HG02973 (cell line): ENCODE measurements at regions not wholly inside any gene's neighbourhood (a gene's known extent, or its start where the extent isn't known, plus 50 kb on each side); places are given as distances from the start of the nearest gene placed in this dataset.
"Not testable (repeated sequence)": the region's sequence is repeated elsewhere in the genome, so short reads cannot be mapped to it uniquely, and the experiment has no call there.

Experiments
- ATAC-seq: cut with Tn5 transposase; IDR thresholded peaks from one replicate; pipeline ENCODE4 v1.9.1; 2021; ENCODE audit warnings: moderate library complexity; ENCODE audit not compliant: unreplicated experiment

DNA sequence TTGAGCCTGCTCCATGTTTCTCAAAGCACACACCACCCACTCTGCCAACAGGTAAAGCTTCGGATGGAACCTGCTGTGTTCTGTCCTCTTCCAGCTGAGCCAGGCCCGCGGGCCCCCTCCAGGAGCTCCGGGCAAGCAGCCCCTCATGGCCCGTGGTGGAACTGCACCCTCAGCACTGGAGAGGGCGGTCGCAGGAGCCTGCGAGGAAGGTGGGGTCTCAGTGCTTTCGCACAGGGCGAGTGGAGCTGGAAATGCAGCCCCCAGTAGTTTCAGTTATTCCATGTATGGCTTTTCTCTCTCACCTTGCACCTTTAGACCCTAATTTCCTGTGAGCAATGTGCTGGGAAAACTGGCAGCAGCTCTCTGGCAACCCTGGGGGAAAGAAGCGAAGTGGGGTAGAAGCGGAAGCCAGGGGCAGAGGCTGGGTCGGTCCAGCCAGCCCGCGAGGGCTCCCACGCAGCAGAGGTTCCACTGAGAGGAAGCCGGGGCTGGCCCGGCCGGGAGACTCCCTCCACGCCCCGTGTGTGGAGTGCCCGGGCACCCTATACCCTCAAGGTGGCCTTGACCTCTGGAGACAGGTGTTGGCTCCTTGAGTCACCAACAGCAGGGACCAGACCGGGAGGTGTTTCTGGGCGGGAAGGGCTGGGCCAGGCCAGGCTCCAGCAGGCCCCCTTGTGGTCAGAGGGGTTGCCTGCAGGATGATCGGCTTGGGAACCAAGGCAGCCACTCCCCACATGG, 119.9 kb upstream of the TMEM45B start:
- ATAC-seq = peak; percentile 90

DNA sequence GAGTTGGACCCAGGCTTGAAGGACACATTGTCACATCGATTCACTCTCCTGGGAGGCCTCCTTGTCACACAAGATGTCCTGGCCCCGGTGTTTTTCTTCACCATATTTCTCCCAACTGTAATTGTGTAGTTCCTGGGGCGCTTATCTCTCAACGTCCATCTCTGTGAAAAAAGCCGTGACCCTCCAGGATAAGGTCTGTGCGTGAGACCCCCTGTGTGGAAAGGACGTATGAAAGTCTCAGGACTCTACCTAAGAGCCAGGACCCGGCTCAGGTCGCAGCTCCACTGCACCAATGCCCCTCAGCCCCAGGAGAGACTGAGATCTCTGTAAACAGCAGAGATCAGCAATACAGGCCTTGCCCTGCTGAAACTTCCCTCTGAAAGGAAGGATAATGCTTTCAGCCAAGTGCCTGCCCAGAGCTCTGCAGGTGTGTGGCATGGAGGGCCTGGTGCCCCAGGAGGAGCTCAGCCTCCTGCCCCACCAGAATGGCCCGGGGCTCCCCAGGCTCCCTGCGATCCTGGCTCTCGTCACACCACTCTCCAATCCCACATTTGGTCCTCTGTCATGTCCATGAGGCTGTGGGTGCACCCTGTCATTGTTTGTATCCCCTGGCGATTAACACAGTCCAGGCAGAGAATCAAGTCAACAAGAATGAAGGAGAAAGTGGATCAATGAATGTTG, 119.2 kb upstream of the TMEM45B start:
- no peak for ATAC-seq

DNA sequence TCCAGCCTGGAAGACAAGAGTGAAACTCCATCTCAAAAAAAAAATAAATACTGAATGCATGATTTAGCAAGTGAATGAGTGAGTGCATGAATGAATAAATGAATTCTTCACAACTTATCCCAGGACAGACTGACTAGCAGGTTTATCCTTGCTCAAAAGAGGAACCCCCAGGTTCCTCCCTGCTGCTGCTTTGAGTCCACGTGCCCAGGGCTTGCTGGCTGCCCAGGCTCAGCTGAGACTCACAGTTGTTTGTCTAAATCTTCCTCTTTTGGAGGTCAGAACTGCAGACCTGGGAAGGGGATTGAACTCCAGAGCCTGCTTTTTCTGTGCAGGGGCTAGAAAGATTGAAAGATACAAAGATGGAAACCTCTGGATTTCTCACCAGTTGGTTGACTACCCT, 117.4 kb upstream of the TMEM45B start:
- ATAC-seq = no peak

DNA sequence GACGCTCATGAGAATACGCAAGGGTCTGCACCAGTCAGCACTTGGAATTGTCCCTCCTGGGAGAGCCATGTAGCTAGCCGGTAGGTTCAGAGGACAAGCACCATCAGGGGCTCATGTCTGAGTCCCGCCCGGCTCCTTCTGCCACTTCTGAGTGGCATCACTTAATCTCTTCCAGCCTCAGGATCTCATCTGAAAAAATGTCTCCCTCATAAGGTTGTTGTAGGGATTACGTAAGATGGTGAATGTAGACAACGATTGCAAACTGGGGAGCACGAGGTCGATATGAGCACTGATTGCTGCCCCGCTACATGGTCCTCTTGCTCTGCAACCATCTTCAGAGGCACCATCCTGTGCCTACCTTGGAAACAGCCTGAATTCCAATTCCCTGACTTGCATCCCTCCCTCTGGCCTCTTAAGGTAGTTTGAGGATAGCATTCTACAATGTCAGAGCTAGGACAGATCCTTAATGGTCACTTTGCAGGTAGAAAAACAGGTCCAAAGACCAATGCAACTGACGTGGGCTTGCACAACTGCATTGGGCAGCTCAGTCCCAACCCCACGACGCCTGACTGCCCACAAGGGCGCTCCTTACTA, 115.8 kb upstream of the TMEM45B start:
- no peak for ATAC-seq

GRCh38 chr11:129700701-129701100, 114.9 kb upstream of the TMEM45B start:
- no peak for ATAC-seq

DNA sequence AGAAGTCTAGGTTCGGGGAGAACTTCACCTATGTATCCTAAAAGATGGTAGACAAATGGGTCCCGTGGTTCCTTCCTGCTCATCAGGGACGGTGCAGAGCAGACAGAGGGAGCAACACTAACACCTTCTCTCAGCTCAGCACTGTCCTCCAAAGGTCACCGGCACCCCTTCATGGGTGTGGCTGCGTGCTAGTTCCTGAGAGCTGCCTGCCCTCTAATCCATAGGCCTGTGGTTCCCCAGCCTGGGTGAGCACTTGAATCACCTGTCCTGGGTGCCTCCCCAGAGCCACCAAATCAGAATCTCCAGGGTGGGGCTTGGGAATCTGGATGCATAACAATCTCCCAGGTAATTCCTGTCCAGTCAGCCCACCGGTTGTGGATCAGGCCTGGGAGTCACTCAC, 113.9 kb upstream of the TMEM45B start:
- ATAC-seq = no peak

DNA sequence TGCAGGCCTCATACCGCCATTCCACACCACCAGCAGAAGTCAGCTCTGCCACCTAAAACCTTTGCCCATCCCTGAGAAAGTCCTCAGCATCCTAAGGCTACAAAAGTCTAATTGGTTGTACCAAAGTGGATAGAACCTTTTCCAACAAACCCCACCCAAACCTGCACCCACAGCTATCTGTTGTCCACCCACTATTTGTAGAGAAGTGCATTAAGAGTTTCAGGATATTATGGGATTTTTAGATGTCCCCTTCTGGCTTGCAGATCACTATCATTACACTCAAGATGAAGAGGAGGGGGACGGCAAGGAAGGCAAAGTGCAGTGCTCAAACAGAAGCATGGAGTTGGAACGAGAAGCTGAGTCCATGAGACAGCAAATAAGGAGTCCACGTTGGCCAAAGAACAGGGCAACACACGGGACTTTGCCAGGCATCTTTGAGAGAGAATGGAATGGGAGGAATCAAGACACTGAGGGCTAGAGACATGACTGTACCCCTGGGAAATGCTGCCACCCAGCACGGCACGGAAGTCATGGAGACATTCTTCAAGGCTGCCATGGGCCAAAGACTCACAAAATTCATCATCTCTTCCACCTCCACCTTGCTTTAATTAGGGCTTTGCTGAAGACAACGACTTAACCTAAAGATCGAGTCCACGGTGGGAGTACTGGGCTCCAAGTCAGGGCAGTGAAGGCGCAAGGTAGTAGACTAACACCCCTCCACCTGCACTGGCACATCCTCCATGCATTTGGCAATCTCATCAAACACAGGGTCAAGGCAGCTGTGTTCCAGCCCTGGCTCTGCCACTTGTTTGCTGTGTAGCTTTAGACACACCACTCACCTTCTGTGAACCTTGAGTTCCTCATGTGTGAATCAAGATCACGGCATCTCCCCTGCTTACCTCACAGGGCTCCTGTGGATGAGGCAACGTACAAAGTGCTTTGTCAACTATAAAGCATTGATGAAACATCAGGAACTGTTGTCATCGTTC, 112.9 kb upstream of the TMEM45B start:
- ATAC-seq = no peak

DNA sequence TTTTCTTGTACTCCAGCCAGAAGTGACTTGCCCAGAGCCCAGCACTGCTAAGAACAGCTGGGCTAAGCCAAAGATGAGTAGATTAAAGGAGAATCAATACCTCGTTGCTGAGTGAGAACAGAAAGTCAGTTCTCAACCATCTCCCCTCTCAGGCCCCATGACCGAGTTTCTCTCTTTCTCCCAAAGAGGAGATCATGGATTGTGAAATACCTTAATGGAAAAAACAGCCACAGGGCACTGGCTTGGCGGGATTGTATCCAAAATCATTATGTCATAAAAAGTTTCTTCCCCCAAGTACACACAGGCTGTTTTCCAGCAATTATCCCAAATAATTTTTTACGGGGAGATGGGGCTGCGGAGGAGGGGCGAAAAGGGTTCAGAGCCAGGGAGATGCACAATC, 111.8 kb upstream of the TMEM45B start:
- ATAC-seq = no peak

DNA sequence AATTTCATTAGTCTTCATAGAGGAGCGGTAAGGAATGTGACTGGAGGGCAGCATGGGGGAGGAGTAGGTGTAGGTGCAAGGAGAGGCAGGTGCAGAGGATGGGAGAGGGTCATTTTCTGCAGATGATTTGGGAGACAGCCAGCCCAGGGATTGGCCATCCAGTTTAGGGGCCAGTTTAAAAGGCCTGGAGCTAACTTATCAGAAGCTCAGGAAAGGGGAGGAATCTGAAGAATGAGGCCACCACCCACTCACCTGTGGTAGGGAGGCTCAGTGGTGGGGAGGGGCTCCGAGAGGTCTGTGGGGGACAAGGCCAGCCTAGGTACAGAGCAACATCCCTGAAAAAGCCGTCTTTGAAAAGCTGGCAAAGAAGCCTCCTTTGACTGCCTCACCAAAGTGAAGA, 110.8 kb upstream of the TMEM45B start:
- ATAC-seq = no peak

GRCh38 chr11:129705341-129705740, 110.3 kb upstream of the TMEM45B start:
- ATAC-seq = no peak

DNA sequence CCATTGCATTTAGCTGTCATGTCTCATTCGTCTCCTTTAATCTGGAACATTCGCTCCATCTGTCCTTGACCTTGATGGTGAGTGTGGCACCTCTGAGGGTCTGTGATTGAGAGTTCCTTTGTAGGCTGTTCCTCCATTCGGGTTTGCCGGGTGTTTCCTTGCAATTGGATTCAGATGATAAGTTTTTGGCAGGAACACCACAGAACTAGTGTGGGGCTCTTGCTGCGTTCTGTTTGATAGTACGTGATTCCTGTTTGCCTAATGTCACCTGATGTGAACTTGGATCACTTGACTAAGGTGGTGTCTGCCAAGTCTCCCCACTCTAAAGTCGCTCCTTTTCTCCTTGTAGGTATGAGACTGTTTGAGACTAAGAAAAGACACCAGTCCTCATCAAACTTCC, 109.7 kb upstream of the TMEM45B start:
- no peak for ATAC-seq

DNA sequence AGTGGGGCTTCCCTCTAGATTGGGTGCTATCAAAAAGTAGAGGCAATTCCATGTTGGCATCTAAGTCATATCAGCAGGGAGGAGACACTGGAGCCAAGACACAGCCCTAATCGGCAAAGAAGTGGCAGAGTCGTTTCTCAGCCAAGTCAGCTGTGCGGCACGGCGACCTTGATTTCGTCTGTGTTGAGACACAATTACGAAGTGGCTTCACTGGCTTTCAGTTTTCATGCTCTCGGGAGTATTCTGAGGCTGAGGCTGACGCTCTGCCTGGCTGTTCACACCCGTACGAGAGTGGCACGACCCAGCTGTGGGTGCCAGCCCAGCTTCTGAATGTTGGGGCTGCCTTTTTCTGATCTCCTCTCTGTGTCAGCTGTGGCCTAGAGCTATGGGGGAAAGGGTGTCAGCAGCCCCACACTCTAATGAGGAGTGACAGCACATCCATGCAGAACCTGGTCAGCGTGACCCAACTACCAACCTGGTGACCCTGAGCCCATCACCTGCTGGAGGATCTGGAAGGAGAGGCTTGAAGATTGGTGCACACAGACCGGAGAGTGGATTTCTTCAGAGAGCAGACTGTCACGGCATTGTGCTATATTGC, 105.7 kb upstream of the TMEM45B start:
- ATAC-seq = no peak

- ATAC-seq = no peak
Observed at GRCh38 chr11:129710423-129710822, 105.2 kb upstream of the TMEM45B start.

DNA sequence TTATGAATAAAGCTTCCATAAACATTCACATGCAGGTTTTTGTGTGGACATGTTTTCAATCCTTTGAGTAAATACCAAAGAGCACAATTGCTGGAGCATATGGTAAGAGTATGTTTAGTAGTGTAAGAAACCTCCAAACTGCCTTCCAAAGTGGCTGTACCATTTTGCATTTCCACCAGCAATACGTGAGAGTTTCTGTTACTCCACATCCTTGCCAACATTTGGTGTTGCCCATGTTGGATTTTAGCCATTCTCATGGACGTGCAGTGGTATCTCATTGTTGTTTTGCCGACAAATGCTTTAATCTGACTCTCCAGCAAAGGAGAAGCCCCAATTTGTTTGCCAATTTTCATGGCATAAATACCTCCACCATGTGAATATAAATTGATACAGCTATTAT, 103.9 kb upstream of the TMEM45B start:
- ATAC-seq = no peak

DNA sequence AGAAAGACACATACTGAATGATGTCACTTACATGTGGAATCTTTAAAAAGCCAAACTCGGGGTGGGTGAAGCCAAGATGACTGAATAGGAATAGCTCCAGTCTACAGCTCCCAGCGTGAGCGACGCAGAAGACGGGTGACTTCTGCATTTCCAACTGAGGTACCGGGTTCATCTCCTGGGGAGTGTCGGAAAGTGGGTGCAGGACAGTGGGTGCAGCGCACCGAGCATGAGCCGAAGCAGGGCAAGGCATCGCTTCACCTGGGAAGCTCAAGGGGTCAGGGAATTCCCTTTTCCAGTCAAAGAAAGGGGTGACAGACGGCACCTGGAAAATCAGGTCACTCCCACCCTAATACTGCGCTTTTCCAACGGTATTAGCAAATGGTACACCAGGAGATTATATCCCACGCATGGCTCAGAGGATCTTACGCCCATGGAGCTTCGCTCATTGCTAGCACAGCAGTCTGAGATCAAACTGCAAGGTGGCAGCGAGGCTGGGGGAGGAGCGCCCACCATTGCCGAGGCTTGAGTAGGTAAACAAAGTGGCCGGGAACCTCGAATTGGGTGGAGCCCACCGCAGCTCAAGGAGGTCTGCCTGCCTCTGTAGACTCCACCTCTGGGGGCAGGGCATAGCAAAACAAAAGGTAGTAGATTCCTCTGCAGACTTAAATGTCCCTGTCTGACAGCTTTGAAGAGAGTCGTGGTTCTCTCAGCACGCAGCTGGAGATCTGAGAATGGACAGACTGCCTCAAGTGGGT, 103.0 kb upstream of the TMEM45B start:
- ATAC-seq = not testable (repeated sequence)

- ATAC-seq = no peak
Observed at GRCh38 chr11:129719037-129719436, 96.6 kb upstream of the TMEM45B start.

GRCh38 chr11:129720156-129720555, 95.5 kb upstream of the TMEM45B start:
- no peak for ATAC-seq

DNA sequence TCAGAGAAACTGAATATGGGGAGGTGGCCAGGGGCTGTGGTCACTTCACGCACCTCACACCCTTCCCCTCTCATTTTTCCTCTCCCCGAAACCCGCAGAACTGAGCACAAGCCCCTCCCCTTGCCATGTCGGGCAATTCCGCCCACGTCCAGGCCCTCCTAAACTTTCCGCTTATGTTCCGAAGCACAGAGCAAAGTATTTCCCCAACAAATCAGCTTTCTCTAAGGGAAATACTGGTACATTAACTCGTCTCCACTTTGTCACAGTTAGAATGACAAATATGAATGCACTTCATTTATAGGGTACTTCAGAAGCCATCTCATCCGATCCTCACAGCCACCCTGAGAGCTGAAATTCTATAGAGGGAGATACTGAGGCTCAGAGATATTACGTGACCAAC, 94.7 kb upstream of the TMEM45B start:
- ATAC-seq = no peak

DNA sequence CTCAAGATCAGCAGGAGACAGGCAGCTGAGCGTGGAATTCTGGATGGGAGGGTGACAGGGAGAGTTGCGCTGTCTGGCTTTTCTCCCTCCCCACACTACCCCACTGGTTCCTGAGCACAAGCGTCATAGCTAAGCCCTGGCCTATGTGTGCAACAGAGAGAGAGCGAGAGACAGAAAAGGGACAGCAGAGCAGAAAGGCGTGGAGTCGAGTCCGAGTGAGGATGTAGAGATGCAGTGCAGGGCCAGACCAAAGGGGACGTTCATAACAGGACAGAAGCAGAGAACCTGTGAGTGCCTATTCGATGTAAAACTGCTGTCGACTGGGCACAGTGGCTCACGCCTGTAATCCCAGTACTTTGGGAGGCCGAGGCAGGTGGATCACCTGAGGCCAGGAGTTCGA, 94.0 kb upstream of the TMEM45B start:
- no peak for ATAC-seq

- ATAC-seq = no peak
Observed at GRCh38 chr11:129722529-129722928, 93.1 kb upstream of the TMEM45B start.
